Stimulated activated CD8-positive, alpha-beta memory T cell treated with anti-CD3 and anti-CD28 coated beads, Interleukin-12 subunit alpha, Interleukin-12 subunit beta, amount 100 ng/mL, for 4 hours (primary cell): ENCODE measurements at regions not wholly inside any gene's neighbourhood (a gene's known extent, or its start where the extent isn't known, plus 50 kb on each side); places are given as distances from the start of the nearest gene placed in this dataset.
"Not testable (repeated sequence)": the region's sequence is repeated elsewhere in the genome, so short reads cannot be mapped to it uniquely, and the experiment has no call there.

Experiments
- DNase-seq: peaks from one replicate; pipeline ENCODE4 v3.0.0-alpha.2; 2020; ENCODE audit warnings: low read depth

DNA sequence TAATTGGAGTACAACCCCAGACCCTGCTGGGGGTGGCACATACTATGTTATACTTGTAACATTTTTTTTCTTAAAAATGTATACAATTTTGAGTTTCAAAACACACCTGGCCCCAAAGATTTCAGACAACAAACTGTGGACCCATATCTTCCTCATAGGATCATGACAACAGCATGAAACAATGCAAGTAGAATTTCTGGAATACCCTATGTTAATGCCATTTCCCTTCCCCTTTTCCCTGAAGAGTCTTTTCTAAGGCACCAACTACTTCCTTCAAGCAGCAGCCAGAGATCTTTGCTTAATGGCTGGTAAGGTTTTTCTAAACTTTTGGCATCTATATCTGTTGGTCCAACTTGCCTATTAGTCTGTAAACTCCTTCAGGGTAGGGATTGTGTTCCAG, 99.9 kb upstream of the SERBP1 start:
- DNase-seq, result no peak

DNA sequence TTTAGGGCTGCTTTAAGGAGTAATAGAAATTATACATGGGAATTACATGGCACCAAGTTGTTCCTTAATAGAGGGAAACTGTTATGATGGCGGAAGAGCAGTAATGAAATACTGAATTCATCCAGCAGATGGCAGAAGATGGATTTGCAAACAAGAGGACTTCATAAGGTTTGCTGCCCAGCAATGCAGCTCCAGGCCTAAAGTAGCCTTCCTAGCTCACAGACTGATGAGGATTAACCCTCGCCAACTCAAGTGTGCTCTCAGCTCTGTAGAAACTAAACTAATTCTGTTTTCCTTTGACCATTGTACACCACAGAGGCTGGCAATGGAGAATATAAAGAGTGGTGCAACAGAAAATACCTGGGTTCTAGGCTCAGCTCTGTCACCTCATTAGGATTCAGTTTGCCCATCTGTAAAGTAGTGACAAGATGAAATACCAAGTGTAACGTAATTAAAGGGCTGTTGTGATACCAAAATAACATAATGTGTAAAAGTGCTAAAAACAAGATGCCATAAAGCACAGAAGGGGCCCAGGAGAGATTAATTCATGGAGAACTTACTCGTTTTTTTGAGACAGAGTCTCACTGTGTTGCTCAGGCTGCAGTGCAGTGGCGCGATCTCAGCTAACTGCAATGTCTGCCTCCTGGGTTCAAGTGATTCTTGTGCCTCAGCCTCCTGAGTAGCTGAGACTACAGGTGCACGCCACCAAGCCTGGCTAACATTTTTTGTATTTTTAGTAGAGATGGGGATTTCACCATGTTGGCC, 102.4 kb upstream of the SERBP1 start:
- DNase-seq, result no peak

DNA sequence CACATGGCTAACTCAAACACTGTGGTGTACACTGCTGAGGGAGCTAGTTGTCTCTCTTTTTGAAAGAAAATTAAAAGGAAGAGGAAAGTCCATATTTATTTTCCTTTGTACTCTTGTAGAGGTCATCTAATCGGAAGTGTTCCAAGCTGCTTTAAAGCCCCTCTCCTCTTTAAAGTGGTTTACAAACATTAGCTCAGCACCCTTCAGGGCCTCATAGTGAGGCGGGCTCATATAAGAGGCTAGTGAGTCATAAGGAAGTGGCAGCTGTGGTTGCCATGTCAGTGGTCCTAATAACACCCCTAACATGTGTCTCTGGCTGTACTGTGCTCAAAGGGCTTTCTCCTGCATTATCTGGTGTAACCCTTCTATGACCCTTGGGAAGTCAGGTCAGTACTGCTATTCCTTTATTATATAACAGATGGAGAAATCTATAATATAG, 104.4 kb upstream of the SERBP1 start:
- no peak for DNase-seq

DNA sequence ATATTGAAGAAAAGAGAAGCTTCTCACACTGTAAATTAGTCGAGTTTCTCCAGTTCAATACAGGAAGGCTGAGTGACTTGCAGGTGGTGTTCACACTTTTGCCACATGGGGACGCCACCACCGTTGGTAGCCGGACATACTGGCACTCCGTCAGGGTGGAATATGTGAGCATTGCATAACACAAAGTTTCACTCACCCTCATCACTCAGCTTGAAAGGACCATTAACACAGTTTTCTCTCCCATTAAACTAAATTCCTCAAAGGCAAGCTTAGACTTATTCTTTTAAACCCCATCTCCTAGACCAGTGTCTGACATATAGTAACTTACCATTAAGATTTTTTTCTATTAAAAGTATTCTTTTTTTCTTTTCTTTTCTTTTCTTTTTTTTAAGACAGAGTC, 105.3 kb upstream of the SERBP1 start:
- no peak for DNase-seq

DNA sequence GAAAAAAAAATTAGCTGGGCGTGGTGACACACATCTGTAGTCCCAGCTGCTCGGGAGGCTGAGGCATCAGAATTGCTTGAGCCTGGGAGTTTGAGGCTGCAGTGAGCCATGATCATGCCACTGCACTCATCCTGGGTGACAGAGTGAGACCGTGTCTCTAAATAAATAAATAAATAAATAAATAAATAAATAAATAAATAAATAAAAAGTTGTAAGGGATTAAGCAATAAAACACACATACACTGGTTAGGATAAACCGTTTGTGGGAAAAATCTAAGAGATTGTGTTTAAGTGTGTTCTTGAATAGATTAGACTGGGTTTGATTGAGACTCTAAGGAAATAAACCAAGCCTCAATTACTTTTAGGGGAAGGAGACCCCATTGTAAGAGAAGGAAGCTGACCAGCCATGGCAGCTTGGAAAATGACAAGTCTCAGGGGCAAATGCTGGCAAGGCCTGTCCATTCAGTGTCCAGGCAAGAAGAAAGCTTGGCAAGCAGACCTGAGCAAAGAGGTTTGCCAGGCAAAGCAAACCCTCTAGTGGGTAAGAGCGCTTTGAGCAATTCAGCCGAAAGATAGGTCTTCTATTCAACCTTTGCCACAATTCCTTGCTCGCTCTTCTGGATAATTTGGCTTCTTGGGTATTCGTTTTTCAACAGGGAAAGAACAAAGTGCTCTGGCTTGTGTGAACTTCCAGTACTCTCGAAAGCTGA, 106.9 kb upstream of the SERBP1 start:
- DNase-seq, result no peak

DNA sequence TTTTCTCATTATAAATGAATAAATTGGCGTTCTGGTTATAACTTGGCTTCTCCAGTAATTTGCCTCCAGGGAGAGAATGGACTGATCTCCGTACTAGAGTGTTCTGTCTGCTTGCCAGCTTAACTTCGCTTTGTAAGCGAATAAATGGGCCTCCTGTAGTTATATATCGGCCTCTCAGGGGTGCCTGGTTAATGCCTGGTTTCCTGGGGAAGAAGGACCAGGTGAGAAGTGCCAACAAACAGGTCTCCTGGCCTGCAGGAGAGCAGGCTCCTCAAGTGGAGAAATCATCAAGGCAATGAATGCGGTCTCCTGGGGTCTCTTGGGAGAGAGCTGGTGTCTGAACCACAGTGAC, 107.4 kb upstream of the SERBP1 start:
- DNase-seq, result no peak

DNA sequence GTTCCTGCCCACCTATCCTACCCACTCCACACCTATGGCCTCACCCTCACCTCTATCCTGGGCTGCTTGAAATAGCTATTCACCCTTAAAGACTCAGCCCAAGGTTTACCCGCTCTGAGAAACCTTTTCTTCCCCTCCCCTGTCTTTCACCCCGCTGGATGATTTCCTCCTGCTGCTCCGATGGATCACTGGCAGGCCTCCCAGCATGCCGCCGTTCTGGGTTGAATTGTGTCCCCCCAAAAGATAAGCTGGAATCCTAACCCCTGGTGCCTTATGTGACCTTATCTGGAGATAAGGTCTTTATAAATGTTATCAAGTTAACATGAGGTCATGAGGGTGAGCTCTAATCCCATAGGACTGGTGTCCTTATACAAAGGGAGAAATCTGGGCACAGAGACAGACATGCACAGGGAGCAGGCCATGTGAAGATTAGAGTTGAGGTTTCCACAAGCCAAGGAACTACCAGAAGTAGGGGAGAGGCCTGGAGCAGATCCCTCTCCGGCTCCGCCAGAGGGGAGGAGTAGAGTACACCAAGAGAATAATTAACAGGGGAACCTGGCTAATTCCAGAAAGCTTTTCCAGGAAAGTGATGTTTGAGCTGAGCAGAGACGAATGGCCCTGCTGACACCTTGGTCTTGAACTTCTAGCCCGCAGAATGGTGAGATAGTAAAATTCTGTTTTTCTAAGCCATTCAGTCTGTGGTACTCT, 110.0 kb upstream of the SERBP1 start:
- DNase-seq, result no peak

DNA sequence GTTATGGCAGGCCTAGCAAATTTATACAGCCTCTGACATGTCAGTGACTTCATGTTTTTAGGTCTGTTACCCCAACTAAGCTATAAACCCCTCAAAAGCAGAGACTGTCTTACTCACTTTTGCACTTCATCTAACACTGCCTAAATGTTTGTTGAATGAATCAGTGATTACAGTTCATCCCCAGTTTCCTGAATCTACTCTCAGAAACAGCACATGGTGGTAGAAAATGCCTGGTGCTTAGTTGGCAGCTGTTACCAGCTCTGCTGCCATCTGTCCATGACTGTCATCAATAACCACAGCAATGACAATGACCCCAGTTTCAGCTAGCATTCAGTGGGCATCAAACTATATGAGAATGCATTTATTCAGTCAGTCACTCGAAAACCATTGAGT, 110.5 kb upstream of the SERBP1 start:
- no peak for DNase-seq

DNA sequence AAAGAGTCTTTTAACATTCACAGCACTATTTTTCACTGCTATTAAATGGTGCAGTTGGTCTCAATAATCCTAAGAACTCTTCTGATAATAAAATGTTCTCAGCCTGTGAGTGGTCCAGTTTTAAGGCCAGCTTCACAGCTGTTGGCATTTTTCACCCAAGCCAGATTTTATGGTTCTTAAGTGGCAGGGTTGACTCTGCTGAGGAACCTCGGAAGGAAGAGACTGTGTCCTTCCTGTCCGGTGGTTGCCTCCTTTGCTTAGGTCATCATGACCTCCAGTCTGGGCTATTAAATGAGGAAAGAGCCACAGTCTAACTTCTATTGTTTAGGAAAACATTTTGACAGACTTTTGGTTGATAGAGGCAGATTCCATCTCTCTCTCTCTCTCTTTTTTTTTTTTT, 112.5 kb upstream of the SERBP1 start:
- DNase-seq, result no peak

DNA sequence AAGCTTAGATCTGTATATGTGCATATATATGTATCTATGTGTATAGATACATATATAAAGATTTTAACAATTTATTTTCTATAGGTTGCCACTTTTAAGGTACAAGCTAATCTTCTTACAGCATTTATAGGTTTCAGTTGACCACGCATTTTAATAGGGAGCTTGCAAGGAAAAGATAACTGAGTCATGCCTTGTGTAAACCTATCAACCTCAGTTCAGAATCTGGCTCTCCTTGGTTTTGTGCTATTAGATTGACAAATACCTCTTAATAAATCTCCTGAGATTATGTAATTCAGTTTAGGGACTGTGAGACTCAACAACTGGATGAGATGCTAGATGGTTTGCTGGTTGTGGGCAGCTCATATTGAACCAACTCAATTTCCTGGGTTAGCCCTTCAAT, 114.7 kb upstream of the SERBP1 start:
- DNase-seq, result no peak

DNA sequence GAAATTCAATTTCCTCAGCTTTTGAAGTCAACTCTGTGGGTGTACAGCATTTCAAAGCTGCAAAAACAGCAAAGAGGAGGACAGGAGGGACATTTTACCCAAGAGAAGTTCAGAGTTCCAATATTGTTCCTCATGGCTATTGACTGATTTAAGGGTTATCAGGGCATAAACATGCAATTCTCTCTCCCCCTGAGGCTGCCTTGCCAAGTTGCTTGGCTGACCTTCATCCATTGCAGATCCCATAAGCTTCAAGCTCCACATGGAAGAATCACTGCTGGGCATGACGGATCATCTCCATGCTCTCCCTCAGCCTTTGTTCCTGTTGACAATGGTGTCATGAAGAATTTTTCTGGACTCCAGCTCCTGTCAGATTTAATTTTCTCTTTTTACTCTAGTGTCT, 115.2 kb upstream of the SERBP1 start:
- no peak for DNase-seq

DNA sequence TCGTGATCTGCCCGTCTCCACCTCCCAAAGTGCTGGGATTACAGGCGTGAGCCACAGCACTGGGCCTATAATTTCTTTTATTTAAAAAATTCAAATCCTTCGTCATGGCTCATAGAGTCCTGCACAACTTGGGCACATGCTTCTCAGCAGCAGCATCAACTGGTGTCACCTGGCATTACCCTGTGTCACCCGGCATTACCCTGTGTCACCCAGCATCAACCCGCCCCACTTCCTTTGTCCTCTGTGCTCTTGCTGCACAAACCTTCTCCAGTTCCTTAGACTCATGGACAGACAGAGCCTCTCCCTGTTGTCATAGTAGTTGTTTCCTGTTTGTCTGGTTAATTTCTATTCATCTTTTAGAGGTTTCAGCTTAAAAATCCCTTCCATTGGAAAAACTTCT, 121.2 kb upstream of the SERBP1 start:
- no peak for DNase-seq

DNA sequence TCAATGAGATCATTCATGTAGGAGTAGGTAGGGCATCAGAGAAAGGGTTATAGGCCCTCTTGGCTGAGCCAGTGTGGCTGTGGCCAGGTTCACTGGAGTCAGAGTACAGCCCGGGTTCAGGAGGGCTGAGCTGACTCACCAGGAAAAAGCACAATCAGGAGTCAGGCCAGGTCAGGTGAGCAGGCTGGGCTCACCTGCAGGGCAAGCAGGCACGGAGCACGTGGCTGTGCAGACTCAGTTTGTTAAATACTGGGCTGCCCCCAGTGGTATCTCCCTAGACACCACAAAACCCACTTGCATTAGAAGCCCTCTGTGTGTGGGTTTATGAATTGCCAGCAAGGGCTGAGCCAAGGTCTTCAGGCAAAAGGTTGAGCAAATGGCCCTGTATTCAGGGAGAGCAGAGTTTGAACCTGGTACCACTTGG, 122.1 kb upstream of the SERBP1 start:
- no peak for DNase-seq

DNA sequence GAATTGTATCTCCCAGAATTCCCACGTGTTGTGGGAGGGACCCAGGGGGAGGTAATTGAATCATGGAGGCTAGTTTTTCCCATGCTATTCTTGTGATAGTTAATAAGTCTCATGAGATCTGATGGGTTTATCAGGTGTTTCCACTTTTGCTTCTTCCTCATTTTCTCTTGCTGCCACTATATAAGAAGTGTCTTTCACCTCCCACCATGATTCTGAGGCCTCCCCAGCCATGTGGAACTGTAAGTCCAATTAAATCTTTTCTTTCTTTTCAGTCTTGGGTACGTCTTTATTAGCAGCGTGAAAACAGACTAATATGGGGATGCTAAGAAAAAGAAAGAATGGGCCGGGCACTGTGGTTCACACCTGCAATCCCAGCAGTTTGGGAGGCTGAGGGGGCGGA, 124.0 kb upstream of the SERBP1 start:
- not testable (repeated sequence) for DNase-seq

DNA sequence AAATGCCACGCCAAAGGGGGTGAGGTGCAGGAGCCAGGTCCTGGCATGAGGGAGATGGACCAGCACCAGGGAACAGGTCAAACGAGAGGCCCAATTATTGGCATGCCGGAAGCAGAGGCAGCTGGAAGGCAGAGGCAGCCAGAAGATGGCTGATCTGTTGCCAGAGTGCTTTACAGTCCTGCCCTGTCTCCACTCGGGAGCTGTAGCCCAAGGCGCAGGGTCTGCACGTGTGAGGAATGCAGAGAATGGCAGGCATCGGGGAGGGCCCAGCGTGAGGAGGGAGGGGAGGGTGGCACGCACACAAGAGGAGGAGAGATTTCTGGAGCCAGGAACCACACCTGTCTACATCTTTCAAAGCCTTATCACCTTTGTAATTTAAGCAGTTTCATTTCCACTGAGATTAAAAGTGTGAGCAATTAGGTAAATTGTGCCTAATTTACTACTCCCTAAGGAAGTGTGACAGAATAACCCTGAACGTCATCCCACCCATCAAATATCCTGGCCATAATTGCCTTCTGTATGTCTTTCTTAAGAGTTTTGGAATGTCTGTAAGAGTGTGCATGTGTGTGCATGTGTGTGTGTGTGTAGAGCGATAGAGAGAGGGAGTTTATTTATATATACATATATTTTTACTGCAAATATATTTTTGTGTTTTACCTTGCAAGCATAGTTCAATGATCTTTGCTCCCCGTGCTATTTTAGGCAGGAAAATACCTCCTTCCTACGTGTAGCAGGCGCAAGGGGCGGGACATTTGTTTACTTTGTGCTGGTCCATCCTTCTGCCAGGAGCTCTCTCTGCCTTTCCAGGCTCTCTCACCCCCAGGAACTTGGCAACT, 125.5 kb upstream of the SERBP1 start:
- no peak for DNase-seq

DNA sequence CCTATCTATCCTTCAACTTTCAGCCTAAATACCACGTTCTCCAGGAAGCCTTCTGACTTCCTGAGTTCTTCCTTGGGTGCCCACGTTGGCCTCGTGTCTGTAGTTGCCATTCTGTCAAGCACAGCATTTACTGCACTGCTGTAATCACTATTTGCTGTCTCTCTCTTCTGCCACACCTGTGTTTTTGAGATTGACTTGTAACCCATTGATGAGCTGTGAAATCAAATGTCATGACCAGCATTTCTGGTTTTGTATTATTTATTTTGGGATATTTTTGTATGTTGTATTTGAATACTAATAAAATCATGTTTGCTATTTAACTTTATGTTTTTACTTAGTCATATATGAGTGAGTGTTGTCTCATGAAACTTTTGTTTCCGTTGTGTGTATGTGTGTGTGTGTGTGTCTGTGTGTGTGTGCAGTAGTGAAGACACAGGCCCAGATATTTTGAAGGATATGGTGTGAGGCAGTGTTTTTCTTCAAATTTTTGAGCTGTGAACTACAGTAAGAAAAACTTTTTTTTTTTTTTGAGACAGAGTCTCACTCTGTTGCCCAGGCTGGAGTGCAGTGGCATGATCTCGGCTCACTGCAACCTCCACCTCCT, 126.2 kb upstream of the SERBP1 start:
- DNase-seq, result no peak

DNA sequence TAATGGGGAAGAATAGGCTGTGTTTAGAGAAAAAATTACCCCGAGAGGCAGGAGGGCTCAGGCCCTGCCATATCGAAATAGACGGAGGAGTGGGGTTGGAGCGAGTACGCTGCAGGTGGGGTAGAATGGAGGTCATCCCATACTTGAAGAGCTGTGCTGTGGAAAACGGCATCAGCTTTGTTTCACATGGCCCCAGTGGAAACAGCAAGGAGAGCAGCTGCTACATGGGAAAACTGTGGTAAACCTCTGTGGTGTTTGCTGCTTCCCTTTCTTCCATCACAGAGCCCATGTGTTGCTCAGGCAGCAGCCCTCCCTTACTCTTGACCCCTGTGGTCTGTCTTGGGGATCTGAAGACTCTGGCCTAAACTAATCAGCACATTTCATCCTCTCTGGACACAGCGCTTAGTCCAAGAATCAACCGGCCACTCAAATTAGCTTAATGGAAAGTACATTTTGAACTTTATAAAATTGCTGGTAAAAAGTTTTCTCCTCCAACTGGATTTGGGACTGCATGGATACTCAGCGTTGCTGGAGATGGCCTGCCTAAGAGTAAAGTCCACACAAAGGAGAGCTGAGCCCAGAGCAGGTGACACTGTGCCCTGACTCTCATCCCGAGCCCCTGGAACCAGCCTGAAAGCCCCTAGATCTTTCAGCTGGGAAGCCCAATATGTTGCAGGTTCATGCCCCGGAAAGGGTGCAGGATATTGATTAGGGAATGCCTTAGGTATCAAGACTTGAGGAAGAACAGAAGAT, 127.1 kb upstream of the GADD45A start:
- no peak for DNase-seq

DNA sequence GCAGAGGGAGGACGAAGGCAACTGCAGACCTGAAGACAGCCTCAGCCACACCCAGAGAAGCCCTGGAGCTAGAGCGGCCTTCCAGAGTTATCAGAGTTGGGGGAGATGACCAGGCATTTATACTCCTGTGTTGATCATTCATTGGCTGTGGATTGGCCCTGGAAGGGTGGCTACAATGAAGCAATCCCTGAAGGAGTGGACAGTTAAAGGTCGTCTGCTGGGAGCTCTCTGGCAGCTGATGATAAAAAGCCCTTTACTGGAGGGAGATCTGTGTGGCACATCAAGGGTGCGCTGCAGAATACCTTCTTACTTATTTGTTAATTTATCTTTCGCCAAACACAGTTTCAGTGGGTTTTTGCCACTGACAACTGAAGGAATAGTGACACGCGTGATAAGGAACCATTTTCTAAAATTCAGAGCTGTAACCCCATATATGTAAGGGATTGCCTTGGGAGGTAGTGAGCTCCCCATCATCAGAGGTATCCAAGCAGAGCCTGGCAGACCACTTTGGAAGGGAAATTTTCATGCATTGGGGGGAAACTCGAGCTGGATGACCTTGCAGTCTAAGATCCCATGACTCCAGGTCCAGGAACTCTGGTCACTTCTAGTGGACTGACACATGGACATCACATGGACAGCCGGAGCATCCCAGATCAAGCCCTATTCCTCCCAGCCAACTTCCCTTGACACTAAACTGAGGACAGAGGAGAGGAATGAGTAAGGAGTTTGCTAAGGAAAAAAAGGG, 126.4 kb upstream of the GADD45A start:
- no peak for DNase-seq

DNA sequence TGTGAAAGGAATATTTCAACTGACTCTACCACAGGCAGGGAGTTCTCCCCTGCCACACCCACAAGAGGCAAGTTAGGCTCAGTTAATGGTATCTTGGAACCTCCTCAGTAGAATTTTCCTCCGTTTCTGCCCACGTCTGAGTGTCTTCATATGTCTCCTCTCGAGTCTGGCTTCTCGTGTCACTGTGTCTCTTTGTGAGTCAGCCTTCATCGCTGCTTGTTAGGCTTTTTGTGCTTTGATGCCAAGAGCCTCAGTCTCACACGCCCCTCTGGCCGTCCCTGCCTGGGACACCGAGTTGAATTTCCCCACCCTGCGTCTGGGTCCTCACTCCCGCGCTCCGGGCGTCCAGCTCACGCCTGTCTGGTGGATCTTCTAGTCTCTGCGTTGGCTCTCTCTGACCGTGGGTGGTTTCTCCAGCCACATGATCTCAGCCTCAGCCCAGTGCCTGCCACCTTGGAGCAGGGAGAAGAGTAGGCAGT, 125.7 kb upstream of the GADD45A start:
- no peak for DNase-seq

DNA sequence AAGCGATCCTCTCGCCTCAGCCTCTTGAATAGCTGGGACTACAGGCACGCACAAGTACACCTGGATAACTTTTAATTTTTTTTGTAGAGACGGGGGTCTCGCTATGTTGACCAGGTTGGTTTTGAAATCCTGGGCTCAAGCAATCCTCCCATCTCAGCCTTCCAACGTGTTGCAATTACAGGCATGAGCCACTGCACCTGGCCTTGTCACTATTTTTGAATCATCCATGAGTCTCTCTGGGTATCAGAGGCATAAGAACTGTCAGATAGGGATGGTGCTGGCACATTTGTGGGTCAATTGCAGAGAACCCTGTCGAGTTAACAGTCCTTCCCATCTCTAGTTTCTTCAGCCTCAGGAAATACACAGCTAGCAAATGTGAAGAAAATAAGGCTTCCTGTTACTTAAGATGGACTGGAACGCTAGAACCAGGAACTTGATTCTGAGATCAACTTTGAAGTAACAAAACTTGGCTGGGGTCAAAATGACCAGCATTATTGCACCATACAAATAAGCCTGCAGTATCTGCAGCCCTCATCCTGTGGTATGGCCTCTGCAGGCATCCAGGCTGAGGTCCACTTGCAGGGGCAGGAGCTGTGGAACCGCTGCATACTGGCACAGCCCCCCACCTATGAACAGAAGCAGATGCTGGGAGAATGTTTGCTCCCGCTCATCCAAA, 124.3 kb upstream of the GADD45A start:
- DNase-seq, result no peak
